ENCODE measurements at regions not wholly inside any gene's neighbourhood (a gene's known extent, or its start where the extent isn't known, plus 50 kb on each side); places are given as distances from the start of the nearest gene placed in this dataset.

- TF ChIP-seq CTCF (conservative IDR thresholded peaks at IDR 0.05 in 1 of 2, IDR thresholded peaks at IDR 0.05 in 1 of 2; ENCODE audit: low read depth in 1 of 2, low read length in 2 of 2) = no peak
- no peak for TF ChIP-seq EZH2 (IDR thresholded peaks at IDR 0.05; ENCODE audit: low read length, missing control alignments)
These were observed 112.1 kb upstream of the FGF3 start for GRCh38 chr11:69931060-69931910.

Data from fibroblast of lung (primary cell).